IPS-NIHi7 (cell line): ENCODE measurements at regions not wholly inside any gene's neighbourhood (a gene's known extent, or its start where the extent isn't known, plus 50 kb on each side); places are given as distances from the start of the nearest gene placed in this dataset.
A peak's percentile ranks its signal among the peaks of the same experiment; 100 is the strongest.
"Not testable (repeated sequence)": the region's sequence is repeated elsewhere in the genome, so short reads cannot be mapped to it uniquely, and the experiment has no call there.

Experiments
- DNase-seq: peaks from one replicate; pipeline ENCODE4 v3.0.0; 2012; ENCODE audit warnings: mixed read lengths; ENCODE audit errors: extremely low spot score

- DNase-seq, result no peak
Measured at GRCh38 chr7:46934198-46934825, 647.6 kb downstream of the TNS3 start.

DNA sequence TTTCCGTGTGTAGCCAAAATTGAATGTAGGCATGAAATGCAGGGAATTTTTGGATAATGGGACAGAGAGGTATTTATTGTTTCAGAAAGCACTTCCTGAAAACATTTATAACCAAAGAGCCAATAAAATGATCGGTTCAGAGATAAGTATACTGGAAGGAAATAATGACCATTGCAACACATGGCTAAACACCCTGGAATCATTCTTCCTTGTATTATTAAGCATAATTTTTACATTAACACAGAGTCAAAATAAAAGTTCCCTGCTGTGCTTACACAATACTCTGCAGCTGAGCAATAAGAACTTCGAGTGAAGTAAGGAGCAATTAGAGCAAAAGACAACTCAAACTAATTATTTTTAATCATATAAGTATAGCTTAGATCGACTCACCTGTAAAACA is 648.3 kb downstream of the TNS3 start:
- no peak for DNase-seq

DNA sequence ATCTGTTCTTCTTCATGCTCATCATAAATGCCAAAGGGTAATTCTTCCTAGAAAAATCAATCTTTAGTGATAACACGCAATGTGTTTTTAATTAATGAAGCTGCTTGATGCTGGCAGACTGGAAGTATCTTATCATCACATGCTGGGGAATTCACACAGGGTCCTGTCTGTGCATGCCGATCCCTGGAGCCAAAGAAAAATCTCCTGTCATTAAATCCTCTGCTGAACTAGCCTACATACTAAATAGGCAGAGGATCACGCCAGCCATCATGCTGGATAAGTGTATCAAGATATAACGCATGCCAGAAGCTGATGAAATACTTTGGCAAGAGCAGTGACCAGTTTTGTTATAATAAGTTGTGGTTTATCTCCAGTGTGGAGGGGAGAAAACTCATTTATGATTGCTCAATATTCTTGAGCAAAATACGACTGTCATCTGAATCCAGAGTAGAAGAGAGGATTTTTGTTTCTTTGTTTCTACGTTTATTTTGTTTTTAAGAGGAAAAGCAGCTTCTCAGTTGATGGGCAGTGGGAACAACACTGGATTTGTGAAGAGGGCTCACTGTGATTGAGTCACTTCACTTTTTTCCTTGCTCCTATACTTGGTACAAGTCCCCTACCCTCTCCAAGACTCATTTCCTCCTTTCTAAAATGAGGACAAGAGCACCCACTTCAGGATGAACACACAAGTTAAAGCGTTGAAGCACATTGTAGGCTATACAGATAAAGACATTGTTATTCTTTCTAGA is 649.1 kb downstream of the TNS3 start:
- peak; percentile 21 for DNase-seq

GRCh38 chr7:46932306-46932675 is 649.6 kb downstream of the TNS3 start:
- no peak for DNase-seq

DNA sequence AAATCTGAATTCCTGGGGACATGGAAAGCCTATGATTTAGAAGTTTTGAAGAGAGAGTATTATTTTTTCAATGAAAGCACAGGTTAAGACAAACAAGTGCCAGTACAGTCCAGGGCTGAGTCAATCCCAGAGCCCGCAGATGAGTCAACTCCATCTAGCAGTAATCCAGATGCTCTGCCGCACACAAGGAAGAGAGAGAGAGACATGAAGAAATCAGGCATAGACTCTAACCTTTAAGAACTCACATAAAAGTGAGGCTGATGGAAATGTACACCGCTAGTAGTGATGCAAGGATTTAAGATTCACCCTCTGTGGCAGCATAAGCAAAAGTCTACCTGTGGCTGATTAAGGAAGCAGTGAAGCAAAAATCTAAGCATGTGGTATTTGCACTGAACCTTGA is 651.5 kb downstream of the TNS3 start:
- no peak for DNase-seq

- no peak for DNase-seq
Measured at GRCh38 chr7:46929359-46929758, 652.6 kb downstream of the TNS3 start.

DNA sequence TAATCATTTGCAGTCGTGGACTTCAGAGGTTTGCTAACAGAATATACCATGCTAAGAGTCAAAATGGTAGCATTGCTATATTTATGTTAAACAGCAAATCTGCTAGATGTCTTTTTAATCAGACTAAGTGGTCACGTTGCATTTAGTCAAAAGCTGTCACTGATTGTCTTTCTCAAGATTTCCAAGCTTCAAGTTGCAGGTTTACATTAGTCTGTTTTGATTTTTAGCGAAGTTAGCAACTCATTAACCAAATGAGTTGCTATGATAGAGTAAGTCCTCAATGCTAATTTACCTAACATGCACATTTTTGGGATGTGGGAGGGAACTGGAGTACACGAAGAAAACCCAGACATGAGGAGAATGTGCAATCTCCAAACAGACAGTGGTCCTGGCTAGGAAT is 653.2 kb downstream of the TNS3 start:
- DNase-seq, result no peak

DNA sequence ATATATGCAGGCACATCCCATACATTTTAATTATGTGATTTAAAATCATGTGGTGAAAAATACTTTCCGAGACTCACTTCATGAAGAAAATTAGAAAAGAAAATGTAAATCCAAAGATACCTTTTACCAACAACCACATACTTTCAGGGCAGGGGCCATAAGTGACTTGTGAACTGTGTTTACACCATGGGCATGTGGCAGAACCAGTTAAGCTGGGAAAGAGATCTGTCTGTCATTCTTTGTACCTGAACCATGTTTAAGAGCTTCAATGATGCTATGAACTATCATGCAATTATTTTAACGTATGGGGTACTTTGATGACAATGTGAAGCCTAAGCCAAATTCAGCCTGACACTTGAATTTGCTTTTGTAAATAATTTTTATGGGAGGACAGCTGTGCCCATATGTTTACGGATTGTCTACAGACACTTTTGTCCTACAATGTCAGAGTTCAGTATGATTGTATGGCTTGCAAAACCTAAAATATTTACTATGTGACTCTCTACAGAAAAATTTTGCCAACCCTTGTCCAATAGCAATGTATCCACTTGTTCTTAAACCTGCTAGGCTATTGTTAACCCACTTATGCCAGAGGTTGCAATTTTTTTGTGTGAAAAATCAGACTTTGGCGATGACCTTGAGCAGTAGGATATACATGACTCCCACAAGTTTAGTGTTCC is 654.6 kb downstream of the TNS3 start:
- DNase-seq, result no peak

DNA sequence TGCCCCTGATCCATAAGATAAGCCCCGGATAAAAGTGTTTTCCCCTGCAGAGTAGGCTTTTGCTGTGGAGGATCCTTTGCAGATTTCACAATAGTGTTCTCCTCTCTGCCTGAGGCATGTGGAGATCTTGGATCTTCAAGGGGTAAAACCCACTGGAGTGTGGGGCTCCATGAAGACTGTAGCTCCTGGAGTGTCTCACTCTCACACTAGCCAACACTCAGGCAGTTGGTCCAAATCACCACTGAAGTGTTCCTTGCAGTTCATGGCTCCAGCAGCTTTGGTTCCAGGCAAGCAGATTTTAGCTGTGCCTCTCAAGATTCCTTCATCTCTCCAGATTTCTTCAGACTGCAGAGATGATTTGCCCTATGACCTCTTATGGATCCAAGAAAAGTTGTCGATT is 665.3 kb downstream of the TNS3 start:
- DNase-seq, result no peak

DNA sequence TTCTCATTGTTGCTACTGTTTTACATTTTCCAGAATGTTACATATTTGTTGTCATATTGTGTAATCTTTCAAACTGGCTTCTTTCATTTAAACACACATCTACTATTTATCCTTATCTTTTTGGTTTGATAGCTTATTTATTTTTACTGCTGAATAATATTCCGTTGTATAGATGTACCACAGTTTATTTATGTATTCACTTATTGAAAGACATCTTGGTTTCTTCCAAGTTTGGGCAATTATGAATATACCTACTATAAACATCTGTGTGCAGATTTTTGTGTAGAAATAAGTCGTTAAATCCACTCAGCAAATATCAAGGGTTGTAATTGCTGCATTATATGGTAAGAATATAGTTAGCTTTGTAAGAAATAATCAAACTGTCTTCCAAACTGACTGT is 669.2 kb downstream of the TNS3 start:
- no peak for DNase-seq

DNA sequence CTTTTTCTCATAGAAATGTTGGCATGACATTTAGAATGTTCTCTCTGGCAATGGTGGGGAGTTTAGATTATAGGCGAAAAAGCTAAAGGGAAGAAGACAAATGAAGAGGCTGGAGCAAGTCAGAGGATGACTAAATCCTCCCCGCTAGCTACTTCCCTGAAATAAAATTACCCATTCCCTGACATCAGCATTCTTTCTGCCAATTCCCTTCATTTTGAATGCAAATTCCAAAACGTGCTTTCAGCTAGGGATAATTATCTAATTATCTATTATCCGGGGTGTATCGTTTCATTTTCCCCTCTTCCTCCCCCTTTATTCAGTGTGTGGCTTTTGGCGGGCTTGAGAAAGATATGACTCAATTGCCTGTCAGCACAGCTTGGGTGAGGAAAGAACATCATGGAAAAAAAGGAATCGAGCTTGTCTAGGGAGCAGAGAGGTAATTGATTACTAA is 672.3 kb downstream of the TNS3 start:
- no peak for DNase-seq

GRCh38 chr7:46908770-46909169 is 673.1 kb downstream of the TNS3 start:
- DNase-seq, result no peak

DNA sequence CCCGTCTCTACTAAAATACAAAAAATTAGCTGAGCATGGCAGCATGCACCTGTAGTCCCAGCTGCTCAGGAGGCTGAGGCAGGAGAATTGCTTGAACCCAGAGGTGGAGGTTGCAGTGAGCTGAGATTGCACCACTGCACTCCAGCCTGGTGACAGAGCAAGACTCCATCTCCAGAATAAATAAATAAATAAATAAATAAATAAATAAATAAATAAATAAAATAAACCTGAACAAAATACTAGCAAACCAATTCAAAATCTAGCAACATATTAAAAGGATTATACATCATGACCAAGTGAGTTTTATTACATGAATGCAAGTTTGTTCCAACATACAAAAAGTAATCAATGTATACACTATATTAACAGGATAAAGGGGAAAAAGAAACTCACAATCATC is 677.4 kb downstream of the TNS3 start:
- not testable (repeated sequence) for DNase-seq

DNA sequence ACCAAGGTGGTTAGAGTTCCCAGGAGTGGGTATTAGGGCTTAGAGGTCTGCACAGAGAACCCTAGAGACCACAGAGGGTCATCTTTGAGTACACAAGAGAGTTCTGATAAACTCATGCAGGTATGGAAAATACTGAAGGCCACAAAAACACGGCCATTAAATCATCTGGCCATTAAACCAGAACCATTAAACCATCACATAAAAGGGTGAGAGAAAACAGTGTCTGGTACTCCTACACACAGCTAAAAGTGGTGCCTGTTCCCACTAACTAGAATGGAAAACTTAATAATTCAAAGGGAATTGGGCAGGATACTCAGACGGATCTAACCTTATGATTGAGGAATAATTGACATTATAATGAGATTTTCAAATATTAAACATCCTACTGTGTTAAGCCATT is 679.4 kb downstream of the TNS3 start:
- no peak for DNase-seq

DNA sequence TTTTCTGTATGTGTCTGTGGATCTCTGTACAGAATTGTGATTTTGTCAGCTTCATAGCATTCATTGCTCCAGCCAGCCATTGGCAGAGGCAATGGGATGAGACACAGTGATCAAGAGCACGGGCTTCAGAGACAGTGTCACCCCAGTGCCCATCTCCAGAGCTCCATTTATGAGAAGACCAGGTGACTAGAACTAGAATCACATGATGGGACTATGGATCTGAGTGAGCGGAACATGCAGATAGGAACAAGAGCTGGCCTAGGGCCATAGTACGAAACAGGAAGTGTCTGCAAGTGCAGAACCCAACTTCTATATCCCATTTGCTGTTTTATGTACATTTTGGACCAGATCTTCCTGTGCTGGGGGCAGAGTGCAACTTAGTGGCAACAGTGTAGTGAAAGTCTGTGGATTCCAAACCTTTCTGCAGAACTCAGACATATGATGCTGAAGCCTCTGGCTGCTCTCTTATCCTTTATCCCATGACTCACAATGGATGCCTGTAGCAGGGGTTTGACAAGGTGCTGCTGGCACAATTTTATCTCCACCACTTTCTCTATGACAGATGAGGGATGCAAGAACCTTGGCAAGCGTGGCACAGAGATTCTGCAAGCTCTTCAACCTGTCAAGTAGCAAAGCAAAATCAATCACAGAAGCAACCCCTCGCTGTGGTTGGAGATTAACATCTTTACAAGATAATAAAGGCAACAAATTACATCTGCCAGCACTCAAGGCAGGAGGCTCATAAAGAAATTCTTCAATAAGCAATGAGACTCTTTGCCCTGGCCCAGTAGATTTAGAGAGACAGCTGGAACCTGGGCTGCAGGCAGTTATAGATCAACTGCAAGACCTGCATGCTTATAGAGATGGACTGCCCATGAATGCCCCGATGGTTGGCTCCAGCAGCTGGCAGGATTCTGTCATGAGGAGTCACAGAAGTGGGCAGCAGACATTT is 681.3 kb downstream of the TNS3 start:
- no peak for DNase-seq

DNA sequence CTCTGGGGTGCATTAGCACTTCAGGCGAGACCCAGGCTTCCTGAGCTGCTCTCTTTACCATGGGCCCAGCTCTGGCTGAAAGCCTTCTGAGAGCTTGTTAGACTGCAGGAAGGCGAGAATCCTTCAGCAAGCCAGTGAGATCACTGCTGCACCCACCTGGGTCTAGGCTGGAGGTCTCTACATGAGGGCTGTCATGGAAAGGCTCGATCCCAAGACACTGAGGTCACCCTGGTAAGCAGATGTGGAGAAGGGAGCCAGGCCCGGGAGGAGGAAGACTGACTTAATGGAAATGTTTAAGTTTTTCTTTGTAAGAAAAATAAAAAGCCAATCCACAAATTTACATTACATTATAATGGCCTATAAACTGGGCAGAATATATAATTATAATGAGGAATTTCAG is 684.5 kb downstream of the TNS3 start:
- no peak for DNase-seq

DNA sequence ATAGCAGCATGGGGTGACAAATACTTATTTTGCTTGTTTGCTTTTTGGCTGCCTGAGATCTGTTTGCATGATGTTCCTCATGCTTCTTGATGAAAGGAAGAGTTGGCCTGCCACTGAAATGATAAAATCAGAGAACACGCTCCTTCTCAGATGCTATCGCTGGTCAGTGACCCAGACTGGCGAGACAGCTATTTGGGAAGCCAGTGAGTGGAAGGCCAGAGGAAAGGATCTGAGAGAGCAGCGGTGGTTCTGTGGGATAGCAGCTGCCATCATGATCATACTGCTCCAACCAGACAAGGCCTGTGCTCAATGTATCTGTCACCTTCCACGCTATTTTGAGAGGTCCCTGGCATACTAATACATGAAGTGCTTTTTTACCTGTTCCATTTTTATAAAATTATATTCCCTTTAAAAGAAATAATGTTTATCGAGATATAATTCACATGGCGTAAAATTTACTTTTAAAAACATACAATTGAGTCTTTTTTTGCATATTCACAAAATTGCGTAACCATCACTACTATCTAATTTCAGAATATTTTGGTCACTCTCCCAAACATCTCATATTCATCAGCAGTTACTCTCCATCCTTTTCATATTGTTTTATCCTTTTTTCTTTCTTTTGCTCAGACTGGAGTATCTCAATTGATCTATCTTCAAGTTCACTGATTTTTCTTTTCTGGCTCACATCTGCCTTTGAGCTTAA is 695.1 kb downstream of the TNS3 start:
- no peak for DNase-seq

GRCh38 chr7:46885167-46885566 is 696.7 kb downstream of the TNS3 start:
- DNase-seq, result no peak

- DNase-seq, result no peak
Measured at GRCh38 chr7:46881507-46882127, 700.3 kb downstream of the TNS3 start.

DNA sequence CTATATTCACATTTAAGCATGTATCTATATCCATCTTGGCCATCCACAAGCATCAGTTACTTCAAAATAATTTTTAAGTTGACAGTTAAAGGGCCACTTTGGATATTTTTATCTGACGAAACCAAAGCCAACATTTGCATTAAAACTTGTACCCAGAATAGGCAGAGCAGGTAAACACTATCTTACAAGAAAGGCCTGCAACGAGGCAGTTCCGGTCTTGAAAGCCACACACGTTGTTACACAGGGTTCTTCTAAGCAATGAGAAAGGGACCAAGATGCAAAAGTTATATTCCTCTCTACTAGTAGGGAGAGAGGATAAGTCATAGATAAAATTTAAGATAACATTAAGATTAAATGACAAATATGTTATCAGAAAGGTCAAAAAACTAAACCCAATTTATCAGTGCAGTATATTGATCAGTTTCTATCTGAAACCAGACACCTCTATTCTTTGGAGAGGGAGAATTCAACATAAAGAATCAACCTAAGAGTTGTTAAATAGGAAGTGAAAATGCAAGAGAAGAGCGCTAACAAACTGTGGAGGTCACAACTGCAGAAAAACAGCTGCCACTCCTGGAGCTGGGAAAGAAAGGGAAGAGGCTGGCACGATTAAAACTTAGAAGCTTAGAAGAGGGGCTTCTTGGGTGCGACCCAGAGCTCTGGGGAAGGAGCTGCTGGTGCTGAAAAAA is 701.3 kb downstream of the TNS3 start:
- DNase-seq, result no peak
